ENCODE measurements at regions not wholly inside any gene's neighbourhood (a gene's known extent, or its start where the extent isn't known, plus 50 kb on each side); places are given as distances from the start of the nearest gene placed in this dataset.

- TF ChIP-seq, protein P1, sequence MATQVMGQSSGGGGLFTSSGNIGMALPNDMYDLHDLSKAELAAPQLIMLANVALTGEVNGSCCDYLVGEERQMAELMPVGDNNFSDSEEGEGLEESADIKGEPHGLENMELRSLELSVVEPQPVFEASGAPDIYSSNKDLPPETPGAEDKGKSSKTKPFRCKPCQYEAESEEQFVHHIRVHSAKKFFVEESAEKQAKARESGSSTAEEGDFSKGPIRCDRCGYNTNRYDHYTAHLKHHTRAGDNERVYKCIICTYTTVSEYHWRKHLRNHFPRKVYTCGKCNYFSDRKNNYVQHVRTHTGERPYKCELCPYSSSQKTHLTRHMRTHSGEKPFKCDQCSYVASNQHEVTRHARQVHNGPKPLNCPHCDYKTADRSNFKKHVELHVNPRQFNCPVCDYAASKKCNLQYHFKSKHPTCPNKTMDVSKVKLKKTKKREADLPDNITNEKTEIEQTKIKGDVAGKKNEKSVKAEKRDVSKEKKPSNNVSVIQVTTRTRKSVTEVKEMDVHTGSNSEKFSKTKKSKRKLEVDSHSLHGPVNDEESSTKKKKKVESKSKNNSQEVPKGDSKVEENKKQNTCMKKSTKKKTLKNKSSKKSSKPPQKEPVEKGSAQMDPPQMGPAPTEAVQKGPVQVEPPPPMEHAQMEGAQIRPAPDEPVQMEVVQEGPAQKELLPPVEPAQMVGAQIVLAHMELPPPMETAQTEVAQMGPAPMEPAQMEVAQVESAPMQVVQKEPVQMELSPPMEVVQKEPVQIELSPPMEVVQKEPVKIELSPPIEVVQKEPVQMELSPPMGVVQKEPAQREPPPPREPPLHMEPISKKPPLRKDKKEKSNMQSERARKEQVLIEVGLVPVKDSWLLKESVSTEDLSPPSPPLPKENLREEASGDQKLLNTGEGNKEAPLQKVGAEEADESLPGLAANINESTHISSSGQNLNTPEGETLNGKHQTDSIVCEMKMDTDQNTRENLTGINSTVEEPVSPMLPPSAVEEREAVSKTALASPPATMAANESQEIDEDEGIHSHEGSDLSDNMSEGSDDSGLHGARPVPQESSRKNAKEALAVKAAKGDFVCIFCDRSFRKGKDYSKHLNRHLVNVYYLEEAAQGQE (IDR thresholded peaks at IDR 0.05; ENCODE audit: unreplicated experiment): no peak
- TF ChIP-seq CREB1 (CRISPR knock-in tag; IDR thresholded peaks at IDR 0.05; ENCODE audit: low read depth) (no peak), EZH2 (IDR thresholded peaks at IDR 0.05; ENCODE audit: low read depth, unreplicated experiment) (no peak), NANOG (IDR thresholded peaks at IDR 0.05; ENCODE audit: borderline replicate concordance) (no peak)
Measured at GRCh38 chr6:170227521-170227983, 63.3 kb downstream of the DLL1 start (continued).

DNA sequence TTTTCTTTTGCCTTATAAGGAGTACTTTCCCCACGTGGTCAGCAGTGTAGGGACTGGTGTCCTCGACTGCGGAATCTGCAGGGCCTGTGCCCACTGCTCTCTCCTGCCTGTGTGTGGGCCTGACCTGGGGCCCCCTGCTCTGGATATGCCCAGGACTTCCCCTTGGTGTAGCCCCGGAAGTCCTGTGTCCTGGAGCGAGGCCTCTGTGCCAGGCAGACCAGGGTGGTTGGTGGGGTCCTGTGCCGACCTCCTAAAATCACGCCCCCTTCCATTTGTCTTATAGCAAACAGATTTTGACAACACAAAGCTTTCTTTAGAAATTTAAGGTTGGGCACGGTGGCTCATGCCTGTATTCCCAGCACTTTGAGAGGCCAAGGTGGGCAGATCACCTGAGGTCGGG, 64.2 kb downstream of the DLL1 start:
- Histone ChIP-seq H3F3A (replicated peaks; ENCODE audit: low read depth) (no peaks in the 10 kb centered on the region), H3K9me2 (ENCODE audit: insufficient read depth) (no peaks in the 10 kb centered on the region), H2AFZ (no peak overlapping the region), H3K27ac (ENCODE audit: low read depth) (no peak overlapping the region), H3K4me2 (no peak overlapping the region), H3K79me2 (replicated peaks; ENCODE audit: insufficient read depth) (no peaks in the 10 kb centered on the region), H4K20me1 (replicated peaks; ENCODE audit: insufficient read depth) (no peaks in the 10 kb centered on the region), H3K36me3 (ENCODE audit: insufficient read depth) (no peaks in the 10 kb centered on the region), H3K4me3 (no peak overlapping the region), H3K4me1 (ENCODE audit: insufficient read depth) (no peaks in the 10 kb centered on the region), H3K27me3 (ENCODE audit: insufficient read depth) (no peaks in the 10 kb centered on the region)
- Mint-ChIP-seq H3K4me1 (peaks cover 23% of the 10 kb centered on the region), H3K9me3 (no peaks in the 10 kb centered on the region; the same call in 2 of the 3 replicates), H3K4me3 (no peak overlapping the region), H3K27ac (no peak overlapping the region), H3K36me3 (ENCODE audit: low read depth) (no peaks in the 10 kb centered on the region; the same call in 2 of the 3 replicates), H3K27me3 (ENCODE audit: insufficient read depth, low read depth, poor library complexity) (peaks cover 7% of the 10 kb centered on the region)
- DNase-seq (ENCODE audit: low spot score) (no peak), ATAC-seq (no peak)
- TF ChIP-seq CREB1 (CRISPR knock-in tag; IDR thresholded peaks at IDR 0.05; ENCODE audit: low read depth) (no peak), JUNB (IDR thresholded peaks at IDR 0.05; ENCODE audit: unreplicated experiment) (no peak), STAT1 (IDR thresholded peaks at IDR 0.05; ENCODE audit: unreplicated experiment) (no peak), ZNF462 (CRISPR knock-in tag; IDR thresholded peaks at IDR 0.05) (no peak)
- TF ChIP-seq, protein P1 (IDR thresholded peaks at IDR 0.05; ENCODE audit: unreplicated experiment): no peak
- TF ChIP-seq, protein P2, sequence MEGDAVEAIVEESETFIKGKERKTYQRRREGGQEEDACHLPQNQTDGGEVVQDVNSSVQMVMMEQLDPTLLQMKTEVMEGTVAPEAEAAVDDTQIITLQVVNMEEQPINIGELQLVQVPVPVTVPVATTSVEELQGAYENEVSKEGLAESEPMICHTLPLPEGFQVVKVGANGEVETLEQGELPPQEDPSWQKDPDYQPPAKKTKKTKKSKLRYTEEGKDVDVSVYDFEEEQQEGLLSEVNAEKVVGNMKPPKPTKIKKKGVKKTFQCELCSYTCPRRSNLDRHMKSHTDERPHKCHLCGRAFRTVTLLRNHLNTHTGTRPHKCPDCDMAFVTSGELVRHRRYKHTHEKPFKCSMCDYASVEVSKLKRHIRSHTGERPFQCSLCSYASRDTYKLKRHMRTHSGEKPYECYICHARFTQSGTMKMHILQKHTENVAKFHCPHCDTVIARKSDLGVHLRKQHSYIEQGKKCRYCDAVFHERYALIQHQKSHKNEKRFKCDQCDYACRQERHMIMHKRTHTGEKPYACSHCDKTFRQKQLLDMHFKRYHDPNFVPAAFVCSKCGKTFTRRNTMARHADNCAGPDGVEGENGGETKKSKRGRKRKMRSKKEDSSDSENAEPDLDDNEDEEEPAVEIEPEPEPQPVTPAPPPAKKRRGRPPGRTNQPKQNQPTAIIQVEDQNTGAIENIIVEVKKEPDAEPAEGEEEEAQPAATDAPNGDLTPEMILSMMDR (conservative IDR thresholded peaks at IDR 0.05; ENCODE audit: low read depth in 2 of 2): no peak

All from GM23338 (cell line).